Hepatocyte (in vitro differentiated cells): ENCODE measurements at regions not wholly inside any gene's neighbourhood (a gene's known extent, or its start where the extent isn't known, plus 50 kb on each side); places are given as distances from the start of the nearest gene placed in this dataset.
A peak's percentile ranks its signal among the peaks of the same experiment; 100 is the strongest.

ENCODE experiments used
- CTCF ChIP-seq: fragments of 200-600 bp; sonication (generic); IDR thresholded peaks from 2 replicates; pipeline ENCODE4 v1.5.1; 2016; ENCODE audit warnings: antibody characterized with exemption, mild to moderate bottlenecking; ENCODE audit not compliant: poor library complexity
- EZH2phosphoT487 ChIP-seq: fragments of 200-600 bp; sonication (generic); IDR thresholded peaks from one replicate; pipeline ENCODE4 v1.6.1; 2018; ENCODE audit warnings: antibody characterized with exemption, mild to moderate bottlenecking, low read depth, moderate library complexity; ENCODE audit not compliant: unreplicated experiment, severe bottlenecking

GRCh38 chr11:27183672-27184457, 143.2 kb downstream of the BBOX1 start:
- TF ChIP-seq CTCF, result peak; percentile 81
- no peak for TF ChIP-seq EZH2phosphoT487
